ENCODE measurements at regions not wholly inside any gene's neighbourhood (a gene's known extent, or its start where the extent isn't known, plus 50 kb on each side); places are given as distances from the start of the nearest gene placed in this dataset.

DNA sequence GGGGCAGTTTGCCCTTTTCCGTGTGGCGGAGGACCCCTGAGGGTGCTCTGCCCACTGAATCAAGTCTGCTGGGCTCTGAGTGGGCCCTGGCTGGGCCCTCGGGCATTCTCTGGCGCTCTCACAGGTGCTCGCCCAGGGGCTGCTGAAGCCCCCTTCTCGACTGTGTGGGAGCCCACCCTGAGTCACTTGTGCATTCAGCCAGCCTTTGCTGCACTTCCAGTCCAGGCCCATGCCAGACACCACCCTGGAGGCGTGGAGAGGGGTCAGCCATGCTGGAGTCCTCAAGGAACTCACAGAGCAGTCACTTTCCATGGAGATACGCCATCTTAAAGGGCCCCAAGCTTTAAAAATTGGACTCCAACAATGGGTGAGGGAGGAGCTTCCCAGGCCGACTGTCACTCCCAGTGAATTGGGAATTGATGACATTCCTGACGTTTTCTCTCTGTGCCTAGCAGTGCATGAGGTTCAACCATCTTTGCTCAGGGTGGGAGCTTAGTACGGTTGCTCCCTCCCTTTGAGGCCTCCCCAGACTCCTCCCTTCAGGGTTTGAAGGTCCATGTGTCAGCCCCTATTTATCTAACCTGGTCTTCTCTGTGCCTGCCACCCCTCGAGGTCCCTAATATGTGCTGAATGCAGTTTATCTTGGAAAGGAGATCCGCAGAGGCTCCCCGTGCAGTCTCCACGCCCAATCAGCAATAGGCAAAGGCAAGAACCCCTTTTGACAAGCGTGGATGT is 71.8 kb upstream of the HS6ST1 start:
- TF ChIP-seq, protein P1, sequence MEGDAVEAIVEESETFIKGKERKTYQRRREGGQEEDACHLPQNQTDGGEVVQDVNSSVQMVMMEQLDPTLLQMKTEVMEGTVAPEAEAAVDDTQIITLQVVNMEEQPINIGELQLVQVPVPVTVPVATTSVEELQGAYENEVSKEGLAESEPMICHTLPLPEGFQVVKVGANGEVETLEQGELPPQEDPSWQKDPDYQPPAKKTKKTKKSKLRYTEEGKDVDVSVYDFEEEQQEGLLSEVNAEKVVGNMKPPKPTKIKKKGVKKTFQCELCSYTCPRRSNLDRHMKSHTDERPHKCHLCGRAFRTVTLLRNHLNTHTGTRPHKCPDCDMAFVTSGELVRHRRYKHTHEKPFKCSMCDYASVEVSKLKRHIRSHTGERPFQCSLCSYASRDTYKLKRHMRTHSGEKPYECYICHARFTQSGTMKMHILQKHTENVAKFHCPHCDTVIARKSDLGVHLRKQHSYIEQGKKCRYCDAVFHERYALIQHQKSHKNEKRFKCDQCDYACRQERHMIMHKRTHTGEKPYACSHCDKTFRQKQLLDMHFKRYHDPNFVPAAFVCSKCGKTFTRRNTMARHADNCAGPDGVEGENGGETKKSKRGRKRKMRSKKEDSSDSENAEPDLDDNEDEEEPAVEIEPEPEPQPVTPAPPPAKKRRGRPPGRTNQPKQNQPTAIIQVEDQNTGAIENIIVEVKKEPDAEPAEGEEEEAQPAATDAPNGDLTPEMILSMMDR (IDR thresholded peaks at IDR 0.05): no peak
- TF ChIP-seq EP300 (IDR thresholded peaks at IDR 0.05) (no peak), POLR2A (IDR thresholded peaks at IDR 0.05) (no peak)
- 58 to 64% methylated on average over 16 of the region's 16 CpGs for WGBS, 2 donors
- H3K4me1 ChIP-seq: peaks cover 0 to 14% (median 0%) of the 10 kb centered on the region in 4 donors
- no peak for DNase-seq (ENCODE audit: low spot score in 2 of 2)
- H3K27ac ChIP-seq: no peak overlapping the region
- H3K4me3 ChIP-seq: no peak overlapping the region
- H3K27me3 ChIP-seq: no peaks in the 10 kb centered on the region
- no peaks in the 10 kb centered on the region for H3K36me3 ChIP-seq
- H3K9me3 ChIP-seq: no peaks in the 10 kb centered on the region

DNA sequence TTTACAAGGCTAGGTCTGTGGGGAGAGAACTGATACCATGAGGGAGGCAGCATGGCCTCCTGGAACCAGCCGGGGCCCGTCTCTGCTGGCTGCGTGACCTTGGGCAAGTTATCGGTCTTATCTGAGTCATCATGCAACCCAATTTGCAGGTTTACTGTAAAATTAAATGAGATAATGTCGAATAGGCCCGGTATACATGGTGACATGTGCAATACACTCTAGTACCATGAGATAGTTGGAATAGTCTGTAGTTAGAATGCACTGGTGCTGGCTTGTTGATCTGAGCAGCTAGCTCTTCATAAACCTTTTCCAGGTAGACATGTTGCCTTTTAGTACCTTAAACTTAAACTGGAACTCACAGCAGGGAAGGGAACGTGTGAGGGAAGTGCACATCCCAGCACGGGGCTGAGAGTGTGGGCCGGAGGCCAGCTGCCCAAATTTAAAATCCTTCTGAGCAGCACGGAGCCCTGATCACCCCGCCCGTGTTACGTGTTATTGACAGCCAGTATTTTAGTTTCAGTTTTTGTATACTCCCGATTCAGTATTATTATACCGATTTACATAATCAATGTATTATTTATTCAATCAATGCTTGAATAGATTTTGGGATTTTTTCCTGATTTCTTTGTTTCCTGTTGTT is 72.4 kb upstream of the HS6ST1 start:
- TF ChIP-seq POLR2A (IDR thresholded peaks at IDR 0.05): no peak
- TF ChIP-seq EP300 (IDR thresholded peaks at IDR 0.05): no peak
- TF ChIP-seq, protein P1 (IDR thresholded peaks at IDR 0.05): no peak
- no peaks in the 10 kb centered on the region for H3K27me3 ChIP-seq
- no peak overlapping the region for H3K27ac ChIP-seq
- no peaks in the 10 kb centered on the region for H3K9me3 ChIP-seq
- WGBS, 2 donors: 82 to 84% methylated on average over 15 of the region's 15 CpGs
- no peak for DNase-seq (ENCODE audit: low spot score in 2 of 2)
- H3K4me1 ChIP-seq: peaks cover 0 to 14% (median 0%) of the 10 kb centered on the region in 4 donors
- no peak overlapping the region for H3K4me3 ChIP-seq
- no peaks in the 10 kb centered on the region for H3K36me3 ChIP-seq

DNA sequence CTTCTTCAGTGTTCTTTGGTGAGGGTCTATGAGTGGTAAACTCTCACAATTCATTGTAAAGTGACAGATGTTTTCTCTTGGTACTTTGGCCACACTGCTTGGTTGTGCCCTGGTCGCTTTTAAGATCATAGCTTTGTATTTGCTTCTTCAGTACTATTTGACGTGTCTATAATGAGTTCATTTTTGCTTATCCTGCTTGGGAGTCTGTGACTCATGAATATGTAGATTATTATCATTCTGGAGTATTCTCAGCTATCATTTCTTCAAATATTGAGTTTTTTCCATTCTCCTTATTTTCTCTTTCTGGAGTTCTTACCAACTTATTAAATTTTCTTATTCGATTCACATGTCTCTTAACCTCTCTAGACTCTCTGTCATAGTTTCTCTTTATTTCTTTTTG is 73.0 kb upstream of the HS6ST1 start:
- Histone ChIP-seq H3K27ac (no peak overlapping the region), H3K9me3 (no peaks in the 10 kb centered on the region), H3K4me1 (peaks cover 0 to 14% (median 0%) of the 10 kb centered on the region in 4 donors), H3K4me3 (no peak overlapping the region), H3K27me3 (no peaks in the 10 kb centered on the region), H3K36me3 (no peaks in the 10 kb centered on the region)
- no peak for DNase-seq (ENCODE audit: low spot score in 2 of 2)
- TF ChIP-seq, protein P1 (IDR thresholded peaks at IDR 0.05): no peak
- TF ChIP-seq EP300 (IDR thresholded peaks at IDR 0.05): no peak
- no peak for TF ChIP-seq POLR2A (IDR thresholded peaks at IDR 0.05)
- 86 to 87% methylated on average over 3 of the region's 3 CpGs for WGBS, 2 donors

- 87 to 96% methylated on average over 3 of the region's 3 CpGs for WGBS, 2 donors
- no peak overlapping the region for H3K4me3 ChIP-seq
- no peaks in the 10 kb centered on the region for H3K9me3 ChIP-seq
- H3K4me1 ChIP-seq: peaks cover 0 to 14% (median 0%) of the 10 kb centered on the region in 4 donors
- no peak for DNase-seq (ENCODE audit: low spot score in 2 of 2)
- no peaks in the 10 kb centered on the region for H3K27me3 ChIP-seq
- no peaks in the 10 kb centered on the region for H3K36me3 ChIP-seq
- TF ChIP-seq, protein P1 (IDR thresholded peaks at IDR 0.05): no peak
- TF ChIP-seq EP300 (IDR thresholded peaks at IDR 0.05) (no peak), POLR2A (IDR thresholded peaks at IDR 0.05) (no peak)
- no peak overlapping the region for H3K27ac ChIP-seq
Measured at GRCh38 chr2:128392207-128392606, 73.5 kb upstream of the HS6ST1 start.

DNA sequence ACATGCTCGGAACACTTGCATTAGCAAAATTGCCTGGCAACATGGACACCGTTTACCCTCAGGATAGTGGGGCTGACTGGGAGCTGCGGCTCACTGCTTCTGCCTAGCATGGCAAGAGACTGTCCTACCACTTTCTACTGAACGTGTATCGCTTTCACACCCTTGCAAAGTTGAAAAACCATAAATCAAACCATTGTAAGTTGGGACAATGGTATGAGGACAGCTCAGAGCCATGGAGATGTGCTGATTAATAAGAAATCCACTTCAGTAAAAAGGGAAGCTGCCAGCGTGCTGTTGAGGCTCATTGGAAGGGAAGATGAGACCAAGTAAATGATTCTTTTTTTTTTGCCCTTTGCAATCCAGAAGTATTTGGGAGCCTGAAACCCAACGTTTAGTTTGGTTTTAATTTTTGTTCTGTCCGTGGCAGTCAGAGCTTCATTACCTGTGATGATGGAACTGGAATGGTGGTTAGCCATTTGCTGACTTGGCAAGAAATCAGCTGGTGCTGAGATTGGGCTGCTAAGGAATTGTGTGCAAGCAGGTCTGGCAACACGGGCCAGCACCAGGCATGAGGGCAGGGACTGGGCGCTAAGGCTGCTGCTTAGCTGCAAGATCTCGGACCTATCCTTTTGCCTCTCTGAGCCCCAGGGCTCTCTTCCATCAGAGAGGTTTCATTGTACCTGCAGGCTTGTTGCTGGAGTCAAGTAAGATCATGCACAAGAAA is 75.5 kb upstream of the HS6ST1 start:
- no peaks in the 10 kb centered on the region for H3K27me3 ChIP-seq
- no peaks in the 10 kb centered on the region for H3K36me3 ChIP-seq
- TF ChIP-seq, protein P1 (IDR thresholded peaks at IDR 0.05): no peak
- no peak for TF ChIP-seq EP300 (IDR thresholded peaks at IDR 0.05)
- peaks cover 0 to 13% (median 0%) of the 10 kb centered on the region in 4 donors for H3K4me1 ChIP-seq
- no peak overlapping the region for H3K4me3 ChIP-seq
- H3K27ac ChIP-seq: no peak overlapping the region
- H3K9me3 ChIP-seq: no peaks in the 10 kb centered on the region
- 81 to 82% methylated on average over 11 of the region's 11 CpGs for WGBS, 2 donors
- no peak for DNase-seq (ENCODE audit: low spot score in 2 of 2)
